Stimulated activated effector memory CD8-positive, alpha-beta T cell treated with anti-CD3 and anti-CD28 coated beads, Interleukin-12 subunit alpha, Interleukin-12 subunit beta, amount 100 ng/mL, for 72 hours (primary cell): ENCODE measurements at regions not wholly inside any gene's neighbourhood (a gene's known extent, or its start where the extent isn't known, plus 50 kb on each side); places are given as distances from the start of the nearest gene placed in this dataset.

Source experiments
- ATAC-seq: fragments of 150-1000 bp; cut with Tn5 transposase; 2 replicates; pipeline ENCODE4 v1.10.0; 2021
- DNase-seq, 2 donors: peaks; one replicate each; pipeline ENCODE4 v3.0.0; 2021 to 2022; ENCODE audit warnings: low spot score in 2 of 2
- H3K27ac Mint-ChIP-seq: one replicate; pipeline ENCODE4 v1.8.0; 2022; ENCODE audit warnings: mild to moderate bottlenecking, mixed read lengths
- H3K36me3 Mint-ChIP-seq: one replicate; pipeline ENCODE4 v1.8.0; 2022; ENCODE audit warnings: mild to moderate bottlenecking, mixed read lengths
- H3K4me1 Mint-ChIP-seq: one replicate; pipeline ENCODE4 v1.8.0; 2022; ENCODE audit warnings: mixed read lengths
- H3K4me3 Mint-ChIP-seq: one replicate; pipeline ENCODE4 v1.8.0; 2022; ENCODE audit warnings: mild to moderate bottlenecking, mixed read lengths
- H3K9me3 Mint-ChIP-seq: one replicate; pipeline ENCODE4 v1.8.0; 2022; ENCODE audit warnings: mixed read lengths

- Mint-ChIP-seq H3K4me3 (no peak overlapping the region), H3K27ac (no peak overlapping the region), H3K36me3 (peaks cover 6% of the 10 kb centered on the region), H3K9me3 (no peaks in the 10 kb centered on the region), H3K4me1 (peaks cover 24% of the 10 kb centered on the region)
- DNase-seq: no peak
- ATAC-seq: no peak
Observed at GRCh38 chr11:123378096-123378495, 52.0 kb upstream of the GRAMD1B start.

- no peak for DNase-seq
- Mint-ChIP-seq H3K36me3 (peaks cover 6% of the 10 kb centered on the region), H3K27ac (peak overlapping the region; percentile 15), H3K4me3 (no peak overlapping the region), H3K9me3 (no peaks in the 10 kb centered on the region), H3K4me1 (peaks cover 24% of the 10 kb centered on the region)
- no peak for ATAC-seq
Observed at GRCh38 chr11:123377355-123377754, 52.7 kb upstream of the GRAMD1B start.

- ATAC-seq: no peak
- no peak for DNase-seq
- no peak overlapping the region for H3K4me3 Mint-ChIP-seq
- no peak overlapping the region for H3K27ac Mint-ChIP-seq
- no peaks in the 10 kb centered on the region for H3K36me3 Mint-ChIP-seq
- no peaks in the 10 kb centered on the region for H3K9me3 Mint-ChIP-seq
- H3K4me1 Mint-ChIP-seq: peaks cover 13% of the 10 kb centered on the region
Observed at GRCh38 chr11:123375832-123376231, 54.2 kb upstream of the GRAMD1B start.

GRCh38 chr11:123374622-123374968 is 55.5 kb upstream of the GRAMD1B start:
- Mint-ChIP-seq H3K4me3 (no peak overlapping the region), H3K4me1 (peaks cover 9% of the 10 kb centered on the region), H3K27ac (no peak overlapping the region), H3K36me3 (no peaks in the 10 kb centered on the region), H3K9me3 (no peaks in the 10 kb centered on the region)
- DNase-seq (no peak), ATAC-seq (no peak)

- DNase-seq (no peak), ATAC-seq (peak; percentile 86)
- Mint-ChIP-seq H3K36me3 (peaks cover 6% of the 10 kb centered on the region), H3K4me3 (no peak overlapping the region), H3K9me3 (no peaks in the 10 kb centered on the region), H3K27ac (no peak overlapping the region), H3K4me1 (peaks cover 9% of the 10 kb centered on the region)
Observed at GRCh38 chr11:123373754-123374621, 56.1 kb upstream of the GRAMD1B start.

GRCh38 chr11:123371506-123372297 is 58.4 kb upstream of the GRAMD1B start:
- Mint-ChIP-seq H3K36me3 (peaks cover 7% of the 10 kb centered on the region), H3K4me1 (peaks cover 1% of the 10 kb centered on the region), H3K9me3 (no peaks in the 10 kb centered on the region), H3K27ac (no peak overlapping the region), H3K4me3 (no peak overlapping the region)
- DNase-seq (no peak), ATAC-seq (no peak)

- Mint-ChIP-seq H3K9me3 (no peaks in the 10 kb centered on the region), H3K4me1 (peaks cover 6% of the 10 kb centered on the region), H3K36me3 (peaks cover 7% of the 10 kb centered on the region), H3K4me3 (no peak overlapping the region), H3K27ac (no peak overlapping the region)
- ATAC-seq: no peak
- DNase-seq: no peak
Observed at GRCh38 chr11:123366924-123367323, 63.1 kb upstream of the GRAMD1B start.

- ATAC-seq (no peak), DNase-seq (no peak)
- Mint-ChIP-seq H3K27ac (no peak overlapping the region), H3K4me1 (peaks cover 6% of the 10 kb centered on the region), H3K9me3 (no peaks in the 10 kb centered on the region), H3K36me3 (peaks cover 7% of the 10 kb centered on the region), H3K4me3 (no peak overlapping the region)
Observed at GRCh38 chr11:123365955-123366354, 64.1 kb upstream of the GRAMD1B start.

- H3K36me3 Mint-ChIP-seq: peaks cover 2% of the 10 kb centered on the region
- peaks cover 6% of the 10 kb centered on the region for H3K4me1 Mint-ChIP-seq
- H3K4me3 Mint-ChIP-seq: no peak overlapping the region
- DNase-seq (no peak), ATAC-seq (no peak)
- H3K9me3 Mint-ChIP-seq: no peaks in the 10 kb centered on the region
- H3K27ac Mint-ChIP-seq: no peak overlapping the region
Observed at GRCh38 chr11:123364080-123364479, 66.0 kb upstream of the GRAMD1B start.

- H3K36me3 Mint-ChIP-seq: no peaks in the 10 kb centered on the region
- peaks cover 6% of the 10 kb centered on the region for H3K4me1 Mint-ChIP-seq
- DNase-seq (no peak), ATAC-seq (no peak)
- no peak overlapping the region for H3K4me3 Mint-ChIP-seq
- H3K27ac Mint-ChIP-seq: no peak overlapping the region
- H3K9me3 Mint-ChIP-seq: no peaks in the 10 kb centered on the region
Observed at GRCh38 chr11:123363556-123363955, 66.5 kb upstream of the GRAMD1B start.

GRCh38 chr11:123362941-123363340 is 67.1 kb upstream of the GRAMD1B start:
- no peak for DNase-seq
- H3K36me3 Mint-ChIP-seq: no peaks in the 10 kb centered on the region
- no peak overlapping the region for H3K4me3 Mint-ChIP-seq
- no peaks in the 10 kb centered on the region for H3K9me3 Mint-ChIP-seq
- no peak for ATAC-seq
- no peak overlapping the region for H3K27ac Mint-ChIP-seq
- peaks cover 11% of the 10 kb centered on the region for H3K4me1 Mint-ChIP-seq

- Mint-ChIP-seq H3K9me3 (no peaks in the 10 kb centered on the region), H3K4me1 (peaks cover 18% of the 10 kb centered on the region), H3K36me3 (no peaks in the 10 kb centered on the region), H3K27ac (no peak overlapping the region), H3K4me3 (no peak overlapping the region)
- DNase-seq (no peak), ATAC-seq (no peak)
Observed at GRCh38 chr11:123362186-123362585, 67.9 kb upstream of the GRAMD1B start.

GRCh38 chr11:123361110-123361509 is 69.0 kb upstream of the GRAMD1B start:
- Mint-ChIP-seq H3K27ac (no peak overlapping the region), H3K4me1 (peaks cover 28% of the 10 kb centered on the region), H3K4me3 (no peak overlapping the region), H3K36me3 (no peaks in the 10 kb centered on the region), H3K9me3 (no peaks in the 10 kb centered on the region)
- DNase-seq (no peak), ATAC-seq (no peak)

GRCh38 chr11:123360267-123360936 is 69.7 kb upstream of the GRAMD1B start:
- Mint-ChIP-seq H3K27ac (no peak overlapping the region), H3K36me3 (no peaks in the 10 kb centered on the region), H3K9me3 (no peaks in the 10 kb centered on the region), H3K4me3 (no peak overlapping the region), H3K4me1 (peaks cover 28% of the 10 kb centered on the region)
- ATAC-seq (no peak), DNase-seq (no peak)

GRCh38 chr11:123357990-123358827 is 71.9 kb upstream of the GRAMD1B start:
- Mint-ChIP-seq H3K4me3 (peak overlapping the region; percentile 82), H3K9me3 (no peaks in the 10 kb centered on the region), H3K36me3 (no peaks in the 10 kb centered on the region), H3K4me1 (peaks cover 28% of the 10 kb centered on the region), H3K27ac (peak overlapping the region; percentile 4)
- ATAC-seq: peak; percentile 75
- peak in 1 of 2 donors; percentile 74 for DNase-seq
